PC-3 (cell line): ENCODE measurements at regions not wholly inside any gene's neighbourhood (a gene's known extent, or its start where the extent isn't known, plus 50 kb on each side); places are given as distances from the start of the nearest gene placed in this dataset.
A peak's percentile ranks its signal among the peaks of the same experiment; 100 is the strongest.

Source experiments
- ATAC-seq: fragments of 200-7000 bp; cut with Tn5 transposase; 2 replicates; pipeline ENCODE4 v1.9.1; 2020; ENCODE audit warnings: mild to moderate bottlenecking, moderate library complexity
- BruUV-seq: library from RNA; stranded (reverse); fragments of 400-500 nt; replicated peaks from 2 replicates; lab custom pipeline; 2021; lab: Mats Ljungman, UMichigan
- CTCF ChIA-PET: fragments of 300-600 bp; sonication (Branson Sonifier 250); formaldehyde crosslinking; loops from one replicate; lab custom pipeline; 2022; ENCODE audit warnings: antibody characterized with exemption; lab: Charles Lee
- POLR2A ChIA-PET: fragments of 300-600 bp; sonication (Branson Sonifier 250); formaldehyde crosslinking; loops from one replicate; lab custom pipeline; 2022; ENCODE audit warnings: antibody characterized with exemption; ENCODE audit not compliant: unreplicated experiment; lab: Charles Lee
- DNase-seq: peaks from one replicate; pipeline ENCODE4 v3.0.0-alpha.2; 2015
- H2AFZ ChIP-seq: fragments of 300-600 bp; sonication (generic); 2 replicates; pipeline ENCODE4 v1.6.0; 2016; ENCODE audit warnings: antibody characterized with exemption, low read length
- H3F3A ChIP-seq: fragments of 300-600 bp; sonication (generic); one replicate; pipeline ENCODE4 v1.6.0; 2017; ENCODE audit warnings: antibody characterized with exemption, low read length, control low read depth, mild to moderate bottlenecking; ENCODE audit not compliant: unreplicated experiment
- H3K27ac ChIP-seq: fragments of 300-600 bp; sonication (generic); 2 replicates; pipeline ENCODE4 v1.5.1; 2016; ENCODE audit warnings: mild to moderate bottlenecking, low read length
- H3K27me3 ChIP-seq: fragments of 300-600 bp; sonication (generic); 2 replicates; pipeline ENCODE4 v1.6.1; 2016; ENCODE audit warnings: low read length, mixed read lengths
- H3K36me3 ChIP-seq: fragments of 300-600 bp; sonication (generic); 2 replicates; pipeline ENCODE4 v1.6.1; 2016; ENCODE audit warnings: low read depth, mixed run types, low read length, mixed read lengths
- H3K4me1 ChIP-seq: fragments of 300-600 bp; sonication (generic); 2 replicates; pipeline ENCODE4 v1.5.1; 2016; ENCODE audit warnings: low read length; ENCODE audit not compliant: insufficient read depth
- H3K4me2 ChIP-seq: fragments of 300-600 bp; sonication (generic); 2 replicates; pipeline ENCODE4 v1.6.0; 2016; ENCODE audit warnings: low read length
- H3K4me3 ChIP-seq: fragments of 300-600 bp; sonication (generic); 2 replicates; pipeline ENCODE4 v1.5.1; 2016; ENCODE audit warnings: mild to moderate bottlenecking, low read length, mixed read lengths
- H3K79me2 ChIP-seq: fragments of 300-600 bp; sonication (generic); 2 replicates; pipeline ENCODE4 v1.6.1; 2017; ENCODE audit warnings: low read length, mixed read lengths
- H3K9ac ChIP-seq: fragments of 300-600 bp; sonication (generic); 2 replicates; pipeline ENCODE4 v1.6.0; 2016; ENCODE audit warnings: mild to moderate bottlenecking, low read length
- H3K9me2 ChIP-seq: fragments of 300-600 bp; sonication (generic); replicated peaks from 2 replicates; pipeline ENCODE4 v1.6.1; 2016; ENCODE audit warnings: mixed run types, low read length, mixed read lengths
- H3K9me3 ChIP-seq: fragments of 300-600 bp; sonication (generic); 2 replicates; pipeline ENCODE4 v1.6.1; 2016; ENCODE audit warnings: low read length, mixed read lengths
- H4K20me1 ChIP-seq: fragments of 300-600 bp; sonication (generic); 2 replicates; pipeline ENCODE4 v1.6.1; 2016; ENCODE audit warnings: low read length, mixed read lengths
- EZH2 ChIP-seq: fragments of 300-600 bp; sonication (generic); IDR thresholded peaks from one replicate; pipeline ENCODE4 v1.6.1; 2017; ENCODE audit warnings: antibody characterized with exemption, mild to moderate bottlenecking, low read length; ENCODE audit not compliant: unreplicated experiment
- EZH2phosphoT487 ChIP-seq: fragments of 300-600 bp; sonication (generic); IDR thresholded peaks from 2 replicates; pipeline ENCODE4 v1.6.1; 2018; ENCODE audit warnings: mild to moderate bottlenecking, antibody characterized with exemption, low read length, borderline replicate concordance
- intact Hi-C: fragments of 100-400 bp; cut with micrococcal nuclease; formaldehyde crosslinking; loops from 2 replicates; pipeline ENCODE4 v1.9.0; 2023
- TF ChIP-seq, protein P1 (sequence below): fragments of 300-600 bp; sonication (generic); conservative IDR thresholded peaks from 2 replicates; pipeline ENCODE4 v1.5.1; 2017; ENCODE audit warnings: antibody characterized with exemption, low read depth, mild to moderate bottlenecking, low read length

DNA sequence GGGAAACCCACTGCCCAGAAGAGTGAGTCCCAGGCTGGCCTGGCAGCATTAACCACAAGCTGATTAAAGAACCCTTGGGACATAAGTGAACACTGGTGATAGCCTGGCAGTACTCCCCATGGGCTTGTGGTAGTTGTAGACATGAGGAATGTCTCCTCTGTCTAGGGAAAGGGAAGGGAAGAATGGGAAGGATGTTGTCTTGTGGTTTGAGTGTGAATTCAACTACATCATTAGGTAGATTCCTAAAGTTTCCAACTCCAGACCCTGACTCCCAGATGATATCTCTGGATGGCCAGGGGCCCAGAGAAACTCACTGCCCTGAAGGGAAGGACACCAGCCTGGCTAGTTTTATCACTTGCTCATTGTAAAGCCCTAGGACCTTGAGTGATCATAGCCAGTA is 1012.4 kb upstream of the COX7C start:
- no peak for ATAC-seq
- Histone ChIP-seq H3K79me2 (no peaks in the 10 kb centered on the region), H3K4me2 (no peak overlapping the region), H4K20me1 (no peaks in the 10 kb centered on the region), H3K9me2 (no peaks in the 10 kb centered on the region), H3K36me3 (no peaks in the 10 kb centered on the region), H3K27me3 (no peaks in the 10 kb centered on the region), H3K4me1 (no peaks in the 10 kb centered on the region), H2AFZ (no peak overlapping the region), H3K4me3 (no peak overlapping the region), H3K27ac (no peak overlapping the region), H3F3A (no peaks in the 10 kb centered on the region), H3K9ac (no peak overlapping the region), H3K9me3 (no peaks in the 10 kb centered on the region)
- POLR2A ChIA-PET, result interaction anchor here (0.6 kb wide), 1 partner anchor 29 kb away, joined by 3 read pairs; no protein-coding TSS in a partner anchor
- CTCF ChIA-PET, result no interaction called here
- DNase-seq, result no peak
- no peak for TF ChIP-seq EZH2phosphoT487
- TF ChIP-seq, protein P1, sequence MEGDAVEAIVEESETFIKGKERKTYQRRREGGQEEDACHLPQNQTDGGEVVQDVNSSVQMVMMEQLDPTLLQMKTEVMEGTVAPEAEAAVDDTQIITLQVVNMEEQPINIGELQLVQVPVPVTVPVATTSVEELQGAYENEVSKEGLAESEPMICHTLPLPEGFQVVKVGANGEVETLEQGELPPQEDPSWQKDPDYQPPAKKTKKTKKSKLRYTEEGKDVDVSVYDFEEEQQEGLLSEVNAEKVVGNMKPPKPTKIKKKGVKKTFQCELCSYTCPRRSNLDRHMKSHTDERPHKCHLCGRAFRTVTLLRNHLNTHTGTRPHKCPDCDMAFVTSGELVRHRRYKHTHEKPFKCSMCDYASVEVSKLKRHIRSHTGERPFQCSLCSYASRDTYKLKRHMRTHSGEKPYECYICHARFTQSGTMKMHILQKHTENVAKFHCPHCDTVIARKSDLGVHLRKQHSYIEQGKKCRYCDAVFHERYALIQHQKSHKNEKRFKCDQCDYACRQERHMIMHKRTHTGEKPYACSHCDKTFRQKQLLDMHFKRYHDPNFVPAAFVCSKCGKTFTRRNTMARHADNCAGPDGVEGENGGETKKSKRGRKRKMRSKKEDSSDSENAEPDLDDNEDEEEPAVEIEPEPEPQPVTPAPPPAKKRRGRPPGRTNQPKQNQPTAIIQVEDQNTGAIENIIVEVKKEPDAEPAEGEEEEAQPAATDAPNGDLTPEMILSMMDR, result no peak
- TF ChIP-seq EZH2, result no peak
- BruUV-seq, result no TSS peak
- intact Hi-C loops, result no loop called here

DNA sequence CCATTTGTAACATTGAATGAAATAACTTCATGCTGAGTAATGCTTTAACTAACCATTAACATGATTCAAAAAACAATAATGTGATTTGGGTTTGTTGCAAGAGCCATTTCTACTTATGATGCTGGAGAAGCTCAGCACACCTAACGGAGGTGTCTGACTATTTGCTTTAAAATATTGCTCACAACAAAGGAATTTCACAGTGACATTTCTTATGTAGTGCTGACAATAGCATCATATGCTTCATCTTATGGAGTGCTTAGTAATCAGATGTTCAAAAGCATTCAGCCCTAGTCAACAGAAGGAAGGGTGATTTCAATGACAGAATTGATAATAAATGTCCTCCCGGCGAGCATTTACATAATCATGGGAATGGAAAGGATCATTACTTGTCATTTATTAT is 1003.3 kb upstream of the COX7C start:
- no peaks in the 10 kb centered on the region for H3K9me2 ChIP-seq

DNA sequence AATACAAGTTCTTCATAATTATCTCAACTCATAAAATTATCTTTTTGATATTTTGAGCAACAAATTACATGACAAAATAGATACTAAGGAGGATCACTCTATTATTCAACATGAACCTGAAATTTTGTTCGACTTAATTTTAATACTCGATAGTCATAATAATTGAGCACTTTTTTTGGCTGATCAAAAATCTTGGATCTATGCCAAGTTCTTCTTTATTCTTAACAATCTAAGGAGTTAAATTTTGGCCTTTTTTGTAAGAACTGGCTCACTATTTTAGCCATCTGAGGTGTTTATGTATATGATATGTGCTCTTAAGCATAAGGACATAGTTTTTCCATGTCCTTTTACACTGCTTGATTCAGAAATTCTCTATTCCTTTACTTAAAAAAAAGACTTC is 996.1 kb upstream of the COX7C start:
- DNase-seq, result no peak
- no peaks in the 10 kb centered on the region for H3K27me3 ChIP-seq
- no peaks in the 10 kb centered on the region for H4K20me1 ChIP-seq
- H3K79me2 ChIP-seq, result no peaks in the 10 kb centered on the region
- ChIA-PET POLR2A (no interaction called here), CTCF (no interaction called here)
- H3K4me2 ChIP-seq, result no peak overlapping the region
- no peaks in the 10 kb centered on the region for H3K9me2 ChIP-seq
- no peak overlapping the region for H3K27ac ChIP-seq
- H3K9ac ChIP-seq, result no peak overlapping the region
- no peaks in the 10 kb centered on the region for H3F3A ChIP-seq
- no peaks in the 10 kb centered on the region for H3K4me1 ChIP-seq
- no peak overlapping the region for H2AFZ ChIP-seq
- TF ChIP-seq, protein P1, result no peak
- no peak for TF ChIP-seq EZH2
- TF ChIP-seq EZH2phosphoT487, result no peak
- no peaks in the 10 kb centered on the region for H3K9me3 ChIP-seq
- BruUV-seq, result no TSS peak
- ATAC-seq, result no peak
- no peaks in the 10 kb centered on the region for H3K36me3 ChIP-seq
- no peak overlapping the region for H3K4me3 ChIP-seq
- intact Hi-C loops, result no loop called here

More for the DNA sequence above, 1003.3 kb upstream of the COX7C start:
- peaks cover 7% of the 10 kb centered on the region; the same call in 1 of the 2 replicates for H3K4me1 ChIP-seq
- no peaks in the 10 kb centered on the region for H3K79me2 ChIP-seq
- no peak overlapping the region for H3K9ac ChIP-seq
- no peaks in the 10 kb centered on the region for H3F3A ChIP-seq
- no peak overlapping the region for H3K4me2 ChIP-seq
- H3K27ac ChIP-seq, result no peak overlapping the region
- POLR2A ChIA-PET, result no interaction called here
- TF ChIP-seq EZH2, result no peak
- TF ChIP-seq, protein P1, result no peak
- TF ChIP-seq EZH2phosphoT487, result no peak
- no peak overlapping the region for H2AFZ ChIP-seq
- DNase-seq (peak; percentile 61), ATAC-seq (peak; percentile 96)
- intact Hi-C loops, result loop anchor here (1.0 kb wide), 1 partner anchor 371 kb away; no protein-coding TSS in a partner anchor
- H3K27me3 ChIP-seq, result no peaks in the 10 kb centered on the region
- no peak overlapping the region for H3K4me3 ChIP-seq
- H4K20me1 ChIP-seq, result no peaks in the 10 kb centered on the region
- BruUV-seq, result no TSS peak
- H3K36me3 ChIP-seq, result no peaks in the 10 kb centered on the region
- no peaks in the 10 kb centered on the region for H3K9me3 ChIP-seq
- CTCF ChIA-PET, result no interaction called here
